CD4-positive, alpha-beta T cell treated with Interleukin-17A for 1 hour (primary cell): ENCODE measurements at regions not wholly inside any gene's neighbourhood (a gene's known extent, or its start where the extent isn't known, plus 50 kb on each side); places are given as distances from the start of the nearest gene placed in this dataset.

ENCODE experiments used
- DNase-seq: peaks from one replicate; pipeline ENCODE4 v3.0.0-alpha.2; 2020

DNA sequence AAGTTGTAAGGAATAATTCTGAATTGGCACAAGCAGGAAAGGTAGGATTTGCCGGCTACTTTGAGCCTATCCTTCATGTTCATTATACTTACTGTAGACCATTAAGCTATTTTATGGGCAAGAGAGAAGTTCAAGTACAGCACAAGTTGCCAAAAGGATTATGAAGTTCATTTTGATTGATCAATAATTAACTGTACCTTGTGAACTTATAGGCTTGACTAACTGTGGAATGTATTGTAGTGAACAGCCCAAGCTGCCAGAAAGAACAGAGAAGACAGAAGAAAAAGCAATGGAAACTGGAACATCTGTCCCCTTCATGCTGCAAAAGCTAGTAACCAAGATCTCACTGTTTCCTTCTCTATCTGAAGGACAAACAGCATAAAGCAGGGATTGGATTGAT lies 810.1 kb upstream of the ZEB2 start:
- DNase-seq, result no peak

DNA sequence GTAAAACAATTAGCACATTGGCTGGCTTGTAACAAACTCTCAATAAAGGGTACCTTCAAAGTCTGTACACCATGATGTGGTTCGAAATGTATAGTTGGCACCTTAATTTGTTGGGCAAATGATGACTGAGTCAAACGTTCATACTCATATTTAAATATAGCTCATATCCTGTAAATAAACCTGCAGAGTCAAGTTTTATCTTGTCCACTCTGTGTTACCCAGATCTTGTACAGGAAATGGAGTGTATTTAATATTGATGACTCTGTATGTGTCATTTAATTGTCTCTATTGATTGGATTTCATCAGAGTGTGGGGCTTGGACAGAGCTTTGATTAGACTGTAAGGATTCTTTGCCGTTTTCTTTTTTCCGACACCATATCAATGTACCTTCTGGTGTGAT lies 805.6 kb upstream of the ZEB2 start:
- DNase-seq, result no peak

DNA sequence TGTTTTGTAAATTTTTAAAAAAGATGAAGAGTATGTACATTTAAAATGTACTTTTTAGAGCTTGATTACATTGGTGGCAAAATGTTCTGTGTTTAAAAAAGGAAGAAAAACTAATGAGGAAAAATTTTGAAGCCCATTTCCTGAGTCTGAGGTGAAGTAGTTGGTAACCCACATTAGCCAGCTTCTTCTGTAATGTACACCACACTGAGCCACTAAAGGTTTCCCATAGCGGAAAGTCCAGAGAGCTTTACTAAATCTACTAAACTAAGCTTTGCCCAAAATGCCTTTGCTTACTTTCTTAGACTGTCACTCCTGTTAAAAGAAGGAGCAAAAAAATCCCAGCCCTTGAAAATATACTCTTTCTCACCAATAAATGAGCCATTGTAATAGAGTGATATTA lies 804.8 kb upstream of the ZEB2 start:
- DNase-seq, result no peak

DNA sequence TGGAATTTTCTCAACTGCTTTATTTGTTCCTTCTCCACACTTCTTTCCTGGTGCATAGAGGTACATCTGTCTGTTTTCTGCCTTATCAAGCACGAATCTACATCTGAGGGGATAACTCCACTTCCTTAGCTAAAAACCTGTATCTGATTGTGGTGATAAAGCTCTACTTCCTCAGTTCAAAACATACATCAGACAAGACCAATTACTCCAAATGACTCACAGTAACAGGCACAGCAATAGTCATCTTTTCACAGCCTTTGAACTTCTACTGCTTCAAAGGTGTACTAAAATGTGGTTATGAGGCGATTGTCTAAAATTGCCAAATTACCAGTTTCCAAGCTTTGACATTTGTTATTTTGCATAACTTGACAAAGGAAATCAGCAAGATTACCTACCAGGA lies 803.6 kb upstream of the ZEB2 start:
- peak; percentile 13 for DNase-seq

DNA sequence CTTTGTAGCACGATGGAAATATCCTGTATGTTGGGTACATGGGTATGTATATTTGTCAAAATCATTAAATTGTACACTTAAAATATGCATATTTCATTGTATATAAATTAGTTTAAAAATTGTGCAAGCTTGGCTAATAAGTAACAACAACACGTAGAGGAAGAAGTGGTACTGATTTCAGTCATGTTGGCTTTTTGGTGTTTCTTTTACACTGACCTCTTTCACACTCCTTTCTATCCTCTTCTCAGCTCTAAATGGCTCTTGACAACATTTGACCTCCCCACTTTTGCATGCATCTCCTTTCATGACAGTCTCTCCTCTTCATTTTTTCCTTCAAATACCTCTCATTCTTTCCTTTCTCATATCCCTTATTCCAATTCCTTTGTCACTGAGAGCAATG lies 801.4 kb upstream of the ZEB2 start:
- DNase-seq, result no peak

DNA sequence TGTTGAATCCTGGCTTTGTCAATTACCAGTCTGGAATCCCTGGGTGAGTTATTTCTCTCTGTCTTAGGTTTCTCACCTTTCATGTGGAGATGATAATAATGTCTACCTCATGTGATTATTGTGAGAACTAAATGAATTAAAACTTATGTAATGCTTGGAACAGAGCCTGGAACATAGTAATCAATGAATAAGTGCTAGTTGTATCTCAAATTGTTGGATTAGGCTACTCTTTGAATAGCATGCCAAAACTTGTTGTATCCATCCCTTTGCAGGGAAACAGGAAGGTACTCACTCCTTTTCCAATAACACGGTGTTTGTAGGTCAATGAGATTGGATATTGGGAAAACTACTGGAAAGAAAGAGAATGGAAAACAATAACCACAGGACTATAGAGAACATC lies 796.6 kb upstream of the ZEB2 start:
- DNase-seq, result no peak

DNA sequence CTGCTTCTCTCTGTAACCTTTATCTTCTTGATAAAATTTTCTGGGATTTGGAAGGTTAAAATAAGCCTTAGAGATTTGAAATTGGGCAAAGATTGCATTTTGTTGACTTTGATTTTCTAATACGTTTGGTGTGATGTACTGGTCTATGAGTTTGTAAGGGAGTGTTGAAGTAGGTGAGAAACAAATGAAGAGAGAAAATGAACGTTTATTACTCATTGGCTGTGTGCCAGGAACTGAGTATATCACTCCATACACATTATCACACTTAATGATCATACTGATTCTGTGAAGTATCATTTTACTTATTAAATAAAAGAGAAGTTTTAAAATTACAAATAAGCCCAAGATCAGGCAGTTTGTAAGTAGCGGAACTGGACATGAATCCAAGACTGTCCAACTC lies 795.1 kb upstream of the ZEB2 start:
- DNase-seq, result no peak

DNA sequence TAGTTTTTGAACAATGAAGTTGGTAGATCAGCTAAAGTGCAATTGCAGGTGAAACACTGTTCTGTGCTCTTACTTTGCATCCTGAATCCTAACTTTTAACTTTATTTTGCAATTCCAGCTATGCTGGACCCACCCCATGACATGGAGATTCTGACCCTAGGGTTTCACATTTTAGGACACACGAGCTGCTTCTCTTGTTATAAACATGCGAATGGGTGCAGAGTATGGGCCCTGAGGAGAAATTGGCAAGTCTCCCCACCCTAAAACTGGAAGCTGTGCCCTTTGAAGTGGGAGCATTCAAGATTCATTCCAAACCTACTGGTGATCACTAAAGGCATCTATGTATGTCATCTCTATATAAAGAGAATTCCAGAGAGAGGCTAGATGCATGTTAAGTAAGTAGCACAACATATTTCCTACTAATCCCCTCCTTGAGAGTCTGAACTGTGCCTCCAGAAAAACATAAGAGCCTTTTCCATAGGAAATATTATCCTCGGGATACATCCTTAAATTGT lies 794.3 kb upstream of the ZEB2 start:
- DNase-seq, result no peak

DNA sequence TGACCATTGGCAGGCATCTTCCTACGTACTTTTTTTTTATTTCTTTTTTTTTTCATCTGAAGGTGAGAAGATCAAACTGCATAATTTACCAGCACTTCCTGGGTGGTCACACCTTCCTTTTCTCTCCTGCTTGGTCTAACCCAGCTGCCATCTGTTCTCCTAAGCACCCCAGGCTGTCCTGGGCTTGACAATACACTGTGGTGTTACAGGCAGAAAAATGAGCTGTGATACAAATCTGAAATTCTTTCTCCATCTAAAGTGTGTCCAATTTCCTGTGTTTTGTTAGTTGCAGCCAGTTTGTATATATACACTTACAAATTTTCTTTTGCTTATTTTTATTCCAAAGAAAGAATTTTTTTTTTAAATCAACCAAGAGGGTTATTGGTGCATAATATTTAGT lies 786.0 kb upstream of the ZEB2 start:
- no peak for DNase-seq

DNA sequence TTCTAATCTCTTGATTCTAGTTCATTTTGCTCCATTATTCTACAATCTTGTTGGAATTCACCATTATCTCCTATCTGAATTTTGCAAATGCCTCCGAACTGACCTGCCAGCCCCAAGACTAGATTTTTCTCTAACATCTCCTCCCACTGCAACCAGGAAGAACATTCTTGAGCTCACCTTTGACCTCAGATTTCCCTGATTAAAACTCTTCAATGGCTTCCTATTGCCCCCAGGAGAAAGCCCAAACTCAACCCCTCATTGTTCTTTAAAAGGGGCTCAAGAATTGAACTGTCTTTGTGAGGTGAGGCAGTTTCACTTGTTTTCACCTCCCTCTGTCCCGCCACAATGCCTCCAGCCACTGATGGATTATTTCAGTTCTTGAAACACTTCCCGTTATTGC lies 784.6 kb upstream of the ZEB2 start:
- DNase-seq, result no peak

DNA sequence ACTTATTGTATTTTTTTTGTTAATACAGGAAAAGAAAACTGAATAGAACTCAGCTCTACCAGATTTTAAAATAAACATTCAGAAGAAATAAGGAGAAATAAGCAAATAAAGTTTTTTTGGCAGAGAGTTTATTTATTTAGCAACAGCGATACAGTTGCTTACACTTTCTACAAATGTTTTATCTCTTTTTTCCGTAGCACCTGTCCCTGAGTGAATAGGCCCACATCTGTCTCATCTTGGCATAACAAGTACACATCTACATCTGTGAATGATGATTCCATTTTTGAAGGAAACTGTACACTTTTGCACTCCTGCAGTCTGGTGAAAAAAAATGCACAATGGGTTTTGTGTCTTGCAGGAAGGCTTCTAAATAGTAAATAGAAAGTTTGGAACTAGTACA lies 783.6 kb upstream of the ZEB2 start:
- DNase-seq, result no peak

DNA sequence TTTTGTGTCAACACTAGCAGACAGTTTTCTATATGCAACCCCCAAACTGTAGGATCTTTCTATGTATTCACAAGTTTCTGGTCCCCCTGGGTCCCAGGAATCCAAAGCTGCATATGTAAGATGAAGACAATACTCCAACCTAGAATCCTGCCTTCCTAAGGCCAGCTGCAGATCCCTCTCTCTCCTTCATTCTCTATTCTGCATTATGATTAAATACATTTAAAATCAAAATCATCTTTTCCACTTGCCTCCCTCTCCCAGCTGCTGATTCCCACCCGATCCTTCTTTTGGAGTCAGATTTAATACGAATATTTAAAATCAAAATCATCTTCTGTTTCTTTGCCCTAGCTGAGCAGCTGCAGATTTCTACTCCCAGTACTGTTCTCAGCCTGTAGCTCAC lies 783.0 kb upstream of the ZEB2 start:
- no peak for DNase-seq

DNA sequence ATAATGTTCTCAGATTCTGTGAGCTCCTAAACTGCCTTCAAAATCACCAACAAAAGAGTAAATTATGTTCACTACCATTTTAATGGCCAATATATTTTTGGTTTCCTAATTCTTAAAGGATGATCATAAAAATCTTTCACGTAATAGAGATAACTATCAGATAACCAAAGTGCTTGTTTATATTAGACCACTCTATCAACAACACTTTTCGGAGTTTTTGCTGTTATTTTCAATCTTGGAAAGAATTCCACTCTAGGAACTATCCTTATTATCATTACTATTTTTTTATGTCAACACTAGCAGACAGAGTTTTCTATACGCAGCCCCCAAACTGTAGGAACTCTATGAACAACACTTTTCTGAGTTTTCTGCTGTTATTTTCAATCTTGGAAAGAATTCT lies 782.5 kb upstream of the ZEB2 start:
- DNase-seq, result no peak

DNA sequence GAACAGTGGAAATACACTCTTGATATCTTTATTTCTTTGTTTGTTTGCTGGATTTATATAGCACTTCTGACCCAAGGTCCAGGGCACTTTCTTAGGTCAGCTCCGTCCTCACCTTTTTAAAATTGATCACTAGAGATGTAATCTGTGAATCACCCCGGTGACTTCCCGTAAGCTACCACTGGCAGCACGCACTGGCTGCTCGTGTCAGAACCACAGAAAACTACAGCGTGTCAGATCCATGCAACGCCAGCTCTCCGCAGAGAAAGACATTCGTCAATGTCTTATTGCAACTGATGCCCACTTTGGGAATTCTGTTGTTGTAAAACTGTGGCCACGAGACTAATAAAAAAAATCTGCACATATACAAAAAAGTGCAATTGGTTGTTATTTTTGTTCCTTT lies 779.4 kb upstream of the ZEB2 start:
- DNase-seq, result no peak

DNA sequence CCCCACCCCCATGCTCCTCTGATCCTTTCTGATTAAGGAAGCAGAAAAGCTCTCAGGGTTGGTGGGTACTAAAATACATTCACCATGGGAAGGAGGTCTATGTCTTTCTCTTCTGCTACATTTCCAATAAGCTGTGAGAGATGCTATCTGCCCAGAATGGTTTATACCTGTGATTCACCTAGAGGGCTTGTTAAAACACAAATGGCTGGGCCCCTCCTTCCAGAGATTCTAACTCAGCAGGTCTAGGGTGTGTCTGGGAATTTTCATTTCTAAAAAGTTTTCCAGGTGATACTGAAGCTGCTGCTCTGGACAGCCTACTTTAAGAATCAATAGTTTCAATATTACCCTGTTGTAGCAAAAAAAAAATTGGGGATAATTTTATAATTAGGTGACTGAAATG lies 772.2 kb upstream of the ZEB2 start:
- DNase-seq, result no peak

DNA sequence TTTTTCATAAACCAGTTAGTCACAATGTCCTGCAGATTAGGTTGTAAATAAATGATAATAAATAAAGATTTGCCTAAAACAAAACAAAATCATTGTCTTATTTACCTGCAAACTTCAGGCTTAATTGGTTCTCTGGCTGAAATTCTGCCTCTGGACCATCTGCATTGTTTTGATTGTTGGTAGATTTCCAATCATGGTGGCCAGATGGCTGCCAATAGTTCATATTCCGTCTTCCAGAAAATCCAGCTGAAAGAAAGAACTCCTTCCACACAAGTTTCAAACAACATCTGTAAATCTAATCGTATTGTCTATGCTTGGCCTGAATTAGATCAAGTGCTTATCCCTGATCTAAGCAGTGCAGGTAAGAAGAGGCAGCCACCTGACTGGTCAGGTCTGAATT lies 771.1 kb upstream of the ZEB2 start:
- DNase-seq, result no peak

DNA sequence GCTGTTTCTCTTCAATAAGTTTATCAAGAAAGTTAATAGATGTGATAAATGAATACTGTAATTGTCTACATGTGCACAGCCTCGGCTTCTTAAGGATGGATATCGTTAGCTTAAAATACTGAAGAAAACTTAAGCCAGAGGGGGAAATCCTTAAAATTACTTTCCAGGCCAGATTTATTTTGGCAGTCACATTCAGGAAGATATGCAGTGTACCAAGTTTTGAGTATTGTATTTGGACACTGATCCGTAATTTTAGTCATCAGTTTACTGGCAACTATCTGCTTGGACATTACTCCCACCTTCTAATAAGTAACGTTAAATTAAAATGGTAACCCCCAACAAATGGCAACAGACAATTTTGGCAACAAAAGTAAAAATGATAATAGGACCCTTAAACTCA lies 770.0 kb upstream of the ZEB2 start:
- no peak for DNase-seq

DNA sequence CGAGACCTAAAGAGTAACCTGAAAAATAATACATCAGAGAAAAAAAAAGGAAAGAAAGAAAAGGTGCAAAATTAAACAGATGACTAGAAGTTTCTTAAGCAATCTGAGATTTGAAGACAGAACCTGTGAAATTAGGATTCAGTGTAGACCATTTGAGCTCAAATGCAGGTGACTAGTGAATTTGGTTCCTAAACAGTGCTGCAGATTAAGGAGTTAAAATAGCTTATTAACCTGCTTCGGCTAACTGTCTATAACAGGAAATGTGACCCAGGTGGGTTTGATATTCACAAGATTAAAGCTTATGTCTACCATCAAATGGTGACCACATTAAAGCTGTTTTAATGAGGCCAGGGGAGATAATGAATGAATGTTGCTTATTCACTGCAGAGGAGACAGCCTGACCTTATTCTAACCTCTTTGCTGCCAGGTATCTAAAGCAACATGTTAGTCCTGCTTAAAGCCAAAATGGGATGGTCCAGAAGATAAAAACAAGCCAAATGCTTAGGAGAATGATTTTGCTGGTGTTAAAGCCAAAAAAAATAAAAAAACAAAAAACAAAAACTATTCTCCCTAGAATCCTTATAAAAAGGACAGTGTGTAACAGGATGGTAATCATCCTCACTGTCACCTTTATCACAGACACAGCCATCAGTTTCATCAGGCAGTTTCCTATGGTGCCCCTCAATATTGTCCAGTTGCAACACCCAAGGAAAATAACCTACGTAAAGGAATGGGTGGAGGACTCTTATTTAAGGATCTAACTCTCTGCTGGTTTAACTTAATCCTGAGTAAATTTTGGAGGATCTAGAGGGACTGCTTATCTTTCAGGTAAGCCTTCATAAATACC lies 769.0 kb upstream of the ZEB2 start:
- no peak for DNase-seq

DNA sequence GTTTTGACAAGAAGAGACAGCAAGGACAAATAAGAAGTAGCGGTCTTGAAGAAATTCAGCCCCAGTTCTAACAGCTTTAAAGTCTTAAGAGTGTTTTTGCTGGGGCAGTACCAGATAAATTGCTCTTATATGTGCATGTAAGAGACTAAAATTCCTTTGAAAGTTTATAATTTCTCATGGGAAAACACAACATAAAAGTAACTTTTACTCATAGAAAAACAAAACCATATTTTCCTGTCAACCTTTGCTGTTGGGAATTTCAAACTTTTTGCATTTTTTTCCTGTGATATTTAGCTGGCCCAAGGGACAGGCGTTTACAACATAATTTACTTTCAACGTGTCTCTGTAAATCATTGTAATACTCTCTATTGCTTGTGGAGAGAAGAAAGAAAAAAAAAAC lies 767.8 kb upstream of the ZEB2 start:
- no peak for DNase-seq

DNA sequence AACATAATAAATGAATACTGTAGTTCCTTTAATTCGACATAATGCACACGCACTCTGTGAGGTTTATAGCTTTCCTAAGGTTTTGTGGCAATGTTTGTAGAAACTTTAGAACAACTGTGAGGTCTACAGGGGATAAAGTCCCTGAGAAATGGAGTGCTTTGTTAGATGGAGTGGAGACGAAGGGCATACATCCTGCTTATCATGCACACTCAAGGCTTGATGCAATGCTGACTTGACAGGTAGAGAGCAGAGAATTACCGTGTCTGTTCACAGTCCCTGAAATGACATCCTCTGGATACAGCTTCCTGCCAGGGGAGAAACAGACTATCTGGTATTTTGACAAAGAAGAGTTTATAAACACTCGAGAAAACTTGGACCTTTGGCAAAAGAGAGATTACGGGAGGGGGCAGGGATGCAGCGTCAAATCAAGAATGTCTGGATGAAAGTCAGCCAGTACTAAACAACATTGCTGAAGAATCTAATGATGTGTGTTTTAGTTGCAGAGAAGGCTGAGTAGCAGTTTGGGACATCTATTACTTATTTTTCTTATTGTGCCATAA lies 766.9 kb upstream of the ZEB2 start:
- no peak for DNase-seq

DNA sequence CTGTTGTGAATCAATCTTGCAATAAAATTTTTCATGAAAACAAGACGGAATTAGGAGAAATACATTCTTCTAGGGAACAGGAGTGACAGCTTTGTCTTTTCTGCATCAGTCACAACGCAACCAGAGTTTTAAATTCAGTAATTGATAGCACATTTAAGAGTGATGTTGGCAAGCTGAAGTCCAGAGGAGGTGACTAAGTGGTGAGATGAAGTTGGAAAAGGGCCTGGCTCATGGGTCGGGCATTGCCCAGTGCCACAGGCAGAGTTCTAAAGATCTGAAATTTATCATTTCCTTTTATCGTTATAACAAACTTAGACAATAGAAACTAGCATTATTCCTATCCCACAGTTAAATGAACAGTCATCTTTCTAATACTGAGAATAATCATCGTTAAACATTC lies 764.6 kb upstream of the ZEB2 start:
- no peak for DNase-seq

DNA sequence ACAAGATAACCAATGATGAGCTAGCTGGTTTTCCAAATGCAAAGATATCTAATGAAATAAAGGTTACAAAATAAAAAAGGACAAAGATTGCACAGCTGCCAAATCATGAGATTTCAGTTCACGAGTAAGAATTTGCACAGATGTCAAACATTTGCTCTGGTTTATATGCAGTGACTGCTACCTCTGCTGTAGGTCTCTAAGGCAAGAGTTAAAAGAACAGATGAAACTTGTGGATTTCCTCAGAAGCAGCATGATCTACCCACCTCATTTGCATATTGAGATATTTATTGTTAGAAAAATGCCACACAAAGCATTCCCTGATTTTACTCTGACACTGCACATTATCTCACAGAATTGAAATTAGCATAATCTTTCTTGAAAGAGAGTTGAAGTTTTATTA lies 763.2 kb upstream of the ZEB2 start:
- no peak for DNase-seq

DNA sequence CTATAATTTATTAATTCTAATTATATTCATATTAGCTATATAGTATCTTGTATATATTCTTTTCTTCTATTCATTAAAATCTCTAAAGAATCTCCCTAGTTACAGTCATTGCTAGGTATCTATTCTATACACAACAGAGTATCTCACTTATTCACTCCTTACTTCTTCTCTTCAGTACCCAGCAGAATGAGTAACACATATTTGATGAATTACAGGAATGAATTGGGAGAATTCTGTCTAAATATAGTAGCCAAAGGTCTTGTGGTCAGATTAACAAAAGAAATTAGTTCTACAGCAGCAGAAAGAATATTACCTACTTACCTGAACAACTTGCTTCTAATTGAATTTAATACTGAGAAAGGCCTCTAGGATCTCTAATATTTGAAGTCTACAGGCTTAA lies 758.0 kb upstream of the ZEB2 start:
- no peak for DNase-seq

DNA sequence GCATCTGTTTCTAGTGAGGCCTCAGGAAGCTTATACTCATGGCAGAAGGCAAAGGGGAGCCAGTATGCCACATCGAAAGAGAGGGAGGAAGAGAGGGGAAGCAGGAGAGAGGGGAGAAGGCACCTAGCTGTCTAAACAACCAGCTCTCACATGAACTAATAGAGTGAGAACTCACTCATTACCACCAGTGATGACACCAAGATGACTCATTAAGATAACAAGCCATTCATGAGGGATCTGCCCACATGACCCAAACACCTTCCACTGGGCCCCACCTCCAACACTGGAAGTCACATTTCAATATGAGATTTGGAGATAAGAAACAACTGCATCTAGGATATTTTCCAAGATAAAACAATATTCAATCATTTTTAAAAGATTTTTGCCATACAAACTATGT lies 753.9 kb upstream of the ZEB2 start:
- DNase-seq, result no peak

DNA sequence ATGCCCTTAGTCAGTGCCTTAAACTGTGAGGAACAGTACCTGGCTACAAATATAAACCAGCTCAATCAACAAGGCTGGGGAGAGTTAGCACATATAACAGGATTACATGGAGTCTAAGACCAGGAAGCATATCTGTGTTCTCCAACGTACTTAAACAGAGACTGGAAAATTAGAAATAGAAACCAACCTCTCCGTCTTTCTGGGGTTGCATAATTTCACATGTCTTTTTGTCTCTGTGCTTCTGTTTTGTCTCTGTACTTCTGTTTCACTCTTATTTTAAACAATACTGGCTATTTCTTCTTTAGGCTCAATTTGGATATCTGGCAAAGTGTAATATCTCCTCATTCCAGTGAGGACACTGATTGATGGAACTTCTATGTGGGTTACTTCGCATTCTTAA lies 749.0 kb upstream of the ZEB2 start:
- no peak for DNase-seq
